Loucy (cell line): ENCODE measurements at regions not wholly inside any gene's neighbourhood (a gene's known extent, or its start where the extent isn't known, plus 50 kb on each side); places are given as distances from the start of the nearest gene placed in this dataset.

Source experiments
- H2AFZ ChIP-seq: fragments of 200-600 bp; sonication (generic); 2 replicates; pipeline ENCODE4 v1.6.0; 2016; ENCODE audit warnings: antibody characterized with exemption, mild to moderate bottlenecking, low read length, moderate library complexity
- H3F3A ChIP-seq: fragments of 200-600 bp; 2 replicates; pipeline ENCODE4 v1.6.0; 2016; ENCODE audit warnings: antibody characterized with exemption, low read depth, mild to moderate bottlenecking
- H3K27me3 ChIP-seq: fragments of 200-600 bp; sonication (generic); 2 replicates; pipeline ENCODE4 v1.6.1; 2014; ENCODE audit warnings: low read length, mild to moderate bottlenecking; ENCODE audit not compliant: insufficient read depth, poor library complexity, severe bottlenecking
- H3K36me3 ChIP-seq: fragments of 200-600 bp; sonication (generic); 2 replicates; pipeline ENCODE4 v1.6.1; 2016; ENCODE audit warnings: low read length; ENCODE audit not compliant: insufficient read depth
- H3K4me1 ChIP-seq: fragments of 200-600 bp; sonication (generic); 2 replicates; pipeline ENCODE4 v1.5.1; 2014; ENCODE audit warnings: low read length, mild to moderate bottlenecking; ENCODE audit not compliant: insufficient read depth, poor library complexity, severe bottlenecking
- H3K4me2 ChIP-seq: fragments of 200-600 bp; sonication (generic); 2 replicates; pipeline ENCODE4 v1.6.0; 2014; ENCODE audit warnings: antibody characterized with exemption, low read length, low read depth, mild to moderate bottlenecking; ENCODE audit not compliant: poor library complexity, severe bottlenecking
- H3K4me3 ChIP-seq: fragments of 200-600 bp; sonication (generic); 2 replicates; pipeline ENCODE4 v1.5.1; 2014; ENCODE audit warnings: low read length, mild to moderate bottlenecking, mixed read lengths; ENCODE audit not compliant: poor library complexity, severe bottlenecking
- H3K79me2 ChIP-seq: fragments of 200-600 bp; sonication (generic); 2 replicates; pipeline ENCODE4 v1.6.1; 2014; ENCODE audit warnings: low read length; ENCODE audit not compliant: insufficient read depth
- H3K9ac ChIP-seq: fragments of 200-600 bp; sonication (generic); 2 replicates; pipeline ENCODE4 v1.6.0; 2014; ENCODE audit warnings: mild to moderate bottlenecking, low read depth, low read length, moderate library complexity; ENCODE audit not compliant: poor library complexity, severe bottlenecking
- H3K9me2 ChIP-seq: fragments of 200-600 bp; sonication (generic); replicated peaks from 2 replicates; pipeline ENCODE4 v1.6.1; 2016; ENCODE audit warnings: low read depth, low read length, mixed read lengths
- H3K9me3 ChIP-seq: fragments of 200-600 bp; sonication (generic); 2 replicates; pipeline ENCODE4 v1.6.1; 2014; ENCODE audit warnings: mild to moderate bottlenecking, antibody characterized with exemption, low read length, low read depth; ENCODE audit not compliant: insufficient read depth
- H4K20me1 ChIP-seq: fragments of 200-600 bp; sonication (generic); 2 replicates; pipeline ENCODE4 v1.6.0; 2014; ENCODE audit warnings: antibody characterized with exemption, low read length, mild to moderate bottlenecking; ENCODE audit not compliant: insufficient read depth, poor library complexity, severe bottlenecking
- EZH2phosphoT487 ChIP-seq: fragments of 200-600 bp; IDR thresholded peaks from 2 replicates; pipeline ENCODE4 v1.6.1; 2018; ENCODE audit warnings: antibody characterized with exemption, mild to moderate bottlenecking, moderate library complexity, borderline replicate concordance
- TF ChIP-seq, protein P1 (sequence below): fragments of 200-600 bp; sonication (generic); conservative IDR thresholded peaks from 2 replicates; pipeline ENCODE4 v1.5.1; 2014; ENCODE audit warnings: mild to moderate bottlenecking, antibody characterized with exemption, low read length

DNA sequence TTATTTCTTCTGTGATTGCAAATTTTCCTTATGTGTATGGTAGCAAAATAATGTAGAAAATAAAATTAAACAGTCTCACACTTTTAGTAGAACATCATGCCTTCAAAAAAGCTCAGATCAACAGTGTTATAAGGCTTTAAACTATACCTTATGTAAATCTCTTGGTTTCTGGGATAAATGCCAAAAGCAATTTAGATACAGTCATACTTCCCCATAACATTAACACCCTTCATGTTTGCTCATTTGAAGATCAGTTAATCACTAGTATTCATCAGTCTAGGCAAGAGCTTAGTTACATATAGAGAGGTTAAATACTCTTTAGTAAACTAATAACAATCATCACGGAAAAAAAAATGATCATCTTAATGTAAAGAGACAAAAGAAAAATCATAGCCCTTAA, 421.8 kb upstream of the ANO3 start:
- no peaks in the 10 kb centered on the region for H3K36me3 ChIP-seq
- no peak overlapping the region for H3K4me2 ChIP-seq
- H2AFZ ChIP-seq: no peak overlapping the region
- no peaks in the 10 kb centered on the region for H3K27me3 ChIP-seq
- no peaks in the 10 kb centered on the region for H3K9me2 ChIP-seq
- no peaks in the 10 kb centered on the region for H3K9me3 ChIP-seq
- H3K79me2 ChIP-seq: no peaks in the 10 kb centered on the region
- TF ChIP-seq EZH2phosphoT487: no peak
- TF ChIP-seq, protein P1, sequence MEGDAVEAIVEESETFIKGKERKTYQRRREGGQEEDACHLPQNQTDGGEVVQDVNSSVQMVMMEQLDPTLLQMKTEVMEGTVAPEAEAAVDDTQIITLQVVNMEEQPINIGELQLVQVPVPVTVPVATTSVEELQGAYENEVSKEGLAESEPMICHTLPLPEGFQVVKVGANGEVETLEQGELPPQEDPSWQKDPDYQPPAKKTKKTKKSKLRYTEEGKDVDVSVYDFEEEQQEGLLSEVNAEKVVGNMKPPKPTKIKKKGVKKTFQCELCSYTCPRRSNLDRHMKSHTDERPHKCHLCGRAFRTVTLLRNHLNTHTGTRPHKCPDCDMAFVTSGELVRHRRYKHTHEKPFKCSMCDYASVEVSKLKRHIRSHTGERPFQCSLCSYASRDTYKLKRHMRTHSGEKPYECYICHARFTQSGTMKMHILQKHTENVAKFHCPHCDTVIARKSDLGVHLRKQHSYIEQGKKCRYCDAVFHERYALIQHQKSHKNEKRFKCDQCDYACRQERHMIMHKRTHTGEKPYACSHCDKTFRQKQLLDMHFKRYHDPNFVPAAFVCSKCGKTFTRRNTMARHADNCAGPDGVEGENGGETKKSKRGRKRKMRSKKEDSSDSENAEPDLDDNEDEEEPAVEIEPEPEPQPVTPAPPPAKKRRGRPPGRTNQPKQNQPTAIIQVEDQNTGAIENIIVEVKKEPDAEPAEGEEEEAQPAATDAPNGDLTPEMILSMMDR: no peak
- no peaks in the 10 kb centered on the region for H4K20me1 ChIP-seq
- no peak overlapping the region for H3K9ac ChIP-seq
- H3K4me3 ChIP-seq: no peak overlapping the region
- H3K4me1 ChIP-seq: no peaks in the 10 kb centered on the region
- H3F3A ChIP-seq: no peaks in the 10 kb centered on the region

DNA sequence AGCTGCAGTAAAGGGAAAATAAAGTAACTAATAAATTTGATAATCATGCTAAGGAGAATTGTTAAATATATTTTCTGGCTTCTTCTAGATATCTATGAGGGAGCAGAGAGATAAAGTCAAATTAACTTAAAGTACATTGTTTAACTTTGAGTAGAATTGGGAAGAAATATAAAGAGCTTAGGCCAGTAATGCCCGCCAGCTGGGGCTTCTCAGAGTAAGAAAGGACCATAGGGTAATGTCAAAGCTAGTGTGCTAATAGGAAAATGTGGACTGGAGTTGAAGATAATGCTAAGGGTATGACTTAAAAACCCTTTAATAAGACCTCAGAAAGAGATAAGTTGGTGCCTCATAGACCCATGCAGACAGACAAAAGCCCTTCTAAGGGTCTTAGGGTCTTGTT, 411.6 kb upstream of the ANO3 start:
- Histone ChIP-seq H3K9me2 (no peaks in the 10 kb centered on the region), H3K9me3 (no peaks in the 10 kb centered on the region), H3F3A (no peaks in the 10 kb centered on the region), H3K27me3 (no peaks in the 10 kb centered on the region), H4K20me1 (no peaks in the 10 kb centered on the region), H2AFZ (no peak overlapping the region), H3K36me3 (no peaks in the 10 kb centered on the region), H3K4me1 (no peaks in the 10 kb centered on the region), H3K79me2 (no peaks in the 10 kb centered on the region), H3K4me3 (no peak overlapping the region), H3K9ac (no peak overlapping the region), H3K4me2 (no peak overlapping the region)
- TF ChIP-seq, protein P1: no peak
- TF ChIP-seq EZH2phosphoT487: no peak

DNA sequence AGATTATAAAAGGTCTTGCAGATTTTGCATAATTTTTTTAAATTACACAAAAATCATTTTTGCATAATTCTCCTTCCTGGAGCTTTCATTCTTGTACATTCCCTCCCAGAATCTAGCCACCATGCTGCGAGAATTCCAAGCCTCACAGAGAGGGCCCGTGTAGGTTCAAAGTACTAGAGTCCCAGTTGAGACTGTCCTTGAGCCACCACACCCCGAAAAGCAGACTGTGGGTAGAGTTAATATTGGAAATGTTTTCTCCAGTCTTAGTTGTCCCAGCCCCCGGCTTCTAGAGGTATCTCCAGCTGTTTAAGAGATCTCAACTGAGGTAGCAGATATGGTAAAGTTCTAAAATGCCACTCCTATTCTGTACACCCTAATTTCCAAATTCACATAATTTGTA, 407.3 kb upstream of the ANO3 start:
- no peaks in the 10 kb centered on the region for H4K20me1 ChIP-seq
- no peaks in the 10 kb centered on the region for H3K9me2 ChIP-seq
- H3F3A ChIP-seq: no peaks in the 10 kb centered on the region
- no peak for TF ChIP-seq EZH2phosphoT487
- TF ChIP-seq, protein P1: no peak
- H3K36me3 ChIP-seq: no peaks in the 10 kb centered on the region
- H3K9me3 ChIP-seq: no peaks in the 10 kb centered on the region
- H3K79me2 ChIP-seq: no peaks in the 10 kb centered on the region
- no peak overlapping the region for H3K4me2 ChIP-seq
- no peak overlapping the region for H3K4me3 ChIP-seq
- no peak overlapping the region for H2AFZ ChIP-seq
- no peaks in the 10 kb centered on the region for H3K27me3 ChIP-seq
- no peaks in the 10 kb centered on the region for H3K4me1 ChIP-seq
- H3K9ac ChIP-seq: no peak overlapping the region
